ENCODE measurements at regions not wholly inside any gene's neighbourhood (a gene's known extent, or its start where the extent isn't known, plus 50 kb on each side); places are given as distances from the start of the nearest gene placed in this dataset.

- intact Hi-C loops (cut with DNase I), result no loop called here
- Histone ChIP-seq H3K4me3 (no peak overlapping the region), H3K4me1 (peaks cover 9% of the 10 kb centered on the region), H3K27ac (no peak overlapping the region), H3K27me3 (no peaks in the 10 kb centered on the region), H3K9me3 (no peaks in the 10 kb centered on the region), H3K36me3 (replicated peaks in 1 of 2; ENCODE audit: insufficient read depth in 1 of 2, low read depth in 2 of 2) (no peaks in the 10 kb centered on the region)
- no peak for ATAC-seq
- no peak for DNase-seq
- TF ChIP-seq CTCF (IDR thresholded peaks at IDR 0.05) (no peak), POLR2A (IDR thresholded peaks at IDR 0.05) (no peak)
- WGBS, 2 donors, result 91 to 92% methylated on average over 4 of the region's 4 CpGs
These were observed 57.8 kb upstream of the SHANK2 start for GRCh38 chr11:71310184-71310583.

- peak in 1 of 4 donors; percentile 2 for DNase-seq
- no peak for ATAC-seq
- intact Hi-C loops (cut with DNase I), result no loop called here
- 100% methylated on average over 1 of the region's 1 CpG; no CpG with 5 or more reads in 1 of the 2 donors for WGBS, 2 donors
- Histone ChIP-seq H3K4me3 (no peak overlapping the region), H3K27ac (no peak overlapping the region), H3K9me3 (no peaks in the 10 kb centered on the region), H3K4me1 (peaks cover 9% of the 10 kb centered on the region), H3K36me3 (replicated peaks in 1 of 2; ENCODE audit: insufficient read depth in 1 of 2, low read depth in 2 of 2) (no peaks in the 10 kb centered on the region), H3K27me3 (no peaks in the 10 kb centered on the region)
- TF ChIP-seq CTCF (IDR thresholded peaks at IDR 0.05) (no peak), POLR2A (IDR thresholded peaks at IDR 0.05) (no peak)
These were observed 57.2 kb upstream of the SHANK2 start for GRCh38 chr11:71309611-71310010.

- Histone ChIP-seq H3K4me1 (peaks cover 9% of the 10 kb centered on the region), H3K27me3 (no peaks in the 10 kb centered on the region), H3K9me3 (no peaks in the 10 kb centered on the region), H3K27ac (no peak overlapping the region), H3K4me3 (no peak overlapping the region), H3K36me3 (replicated peaks in 1 of 2; ENCODE audit: insufficient read depth in 1 of 2, low read depth in 2 of 2) (no peaks in the 10 kb centered on the region)
- DNase-seq (no peak), ATAC-seq (no peak)
- WGBS, 2 donors, result 90 to 94% methylated on average over 5 to 7 of the region's 7 CpGs
- TF ChIP-seq POLR2A (IDR thresholded peaks at IDR 0.05) (no peak), CTCF (IDR thresholded peaks at IDR 0.05) (no peak)
- intact Hi-C loops (cut with DNase I), result no loop called here
These were observed 56.8 kb upstream of the SHANK2 start for GRCh38 chr11:71309181-71309580.

GRCh38 chr11:71307811-71308645 lies 55.7 kb upstream of the SHANK2 start:
- H3K36me3 ChIP-seq (replicated peaks in 1 of 2; ENCODE audit: insufficient read depth in 1 of 2, low read depth in 2 of 2), result no peaks in the 10 kb centered on the region
- peaks cover 9% of the 10 kb centered on the region for H3K4me1 ChIP-seq
- H3K4me3 ChIP-seq, result no peak overlapping the region
- DNase-seq (peak in 1 of 4 donors; percentile 5), ATAC-seq (no peak)
- no peaks in the 10 kb centered on the region for H3K9me3 ChIP-seq
- no peaks in the 10 kb centered on the region for H3K27me3 ChIP-seq
- TF ChIP-seq POLR2A (IDR thresholded peaks at IDR 0.05), result no peak
- TF ChIP-seq CTCF (IDR thresholded peaks at IDR 0.05), result no peak
- intact Hi-C loops (cut with DNase I), result no loop called here
- H3K27ac ChIP-seq, result no peak overlapping the region
- 82 to 84% methylated on average over 5 of the region's 5 CpGs for WGBS, 2 donors
